ENCODE measurements at regions not wholly inside any gene's neighbourhood (a gene's known extent, or its start where the extent isn't known, plus 50 kb on each side); places are given as distances from the start of the nearest gene placed in this dataset.
"Not testable (repeated sequence)": the region's sequence is repeated elsewhere in the genome, so short reads cannot be mapped to it uniquely, and the experiment has no call there.

DNA sequence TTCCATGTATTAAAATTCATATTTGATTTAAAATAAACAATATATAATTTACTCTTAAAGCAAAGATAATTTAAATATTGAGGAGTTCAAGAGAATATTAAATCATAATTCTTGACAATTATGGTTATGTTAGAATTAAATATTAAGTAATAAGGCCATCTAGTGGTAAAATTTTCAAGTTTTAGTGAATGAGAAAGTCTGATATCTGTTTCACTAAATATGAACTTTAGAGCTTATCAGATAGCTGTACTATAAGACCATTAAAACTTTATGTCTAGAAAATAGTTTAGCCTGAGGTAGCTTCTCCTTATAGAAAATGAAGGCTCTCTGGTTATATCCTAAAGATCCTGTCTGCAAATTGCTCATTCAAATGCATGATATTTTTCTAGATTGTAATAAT is 152.1 kb upstream of the PRSS12 start:
- not testable (repeated sequence) for DNase-seq (ENCODE audit: low read depth)

DNA sequence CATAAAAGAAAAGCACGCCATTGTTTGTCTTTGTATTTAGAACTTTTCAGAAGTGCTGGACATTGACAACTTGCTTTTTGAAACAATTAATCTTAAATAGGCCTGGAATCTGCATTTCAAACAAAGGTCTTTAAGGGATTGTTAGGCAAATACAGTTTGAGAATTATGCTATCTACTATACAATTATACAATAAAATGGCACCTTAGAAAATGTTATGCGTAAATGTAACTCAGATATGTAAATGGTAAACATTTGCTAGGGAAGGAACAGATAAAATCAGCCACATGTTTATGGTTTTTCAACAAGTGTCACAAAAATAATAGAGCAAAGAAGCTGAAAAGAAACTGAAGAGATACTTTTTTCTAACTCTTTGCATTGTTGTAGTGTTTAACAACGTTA is 152.7 kb upstream of the PRSS12 start:
- DNase-seq (ENCODE audit: low read depth) = not testable (repeated sequence)

DNA sequence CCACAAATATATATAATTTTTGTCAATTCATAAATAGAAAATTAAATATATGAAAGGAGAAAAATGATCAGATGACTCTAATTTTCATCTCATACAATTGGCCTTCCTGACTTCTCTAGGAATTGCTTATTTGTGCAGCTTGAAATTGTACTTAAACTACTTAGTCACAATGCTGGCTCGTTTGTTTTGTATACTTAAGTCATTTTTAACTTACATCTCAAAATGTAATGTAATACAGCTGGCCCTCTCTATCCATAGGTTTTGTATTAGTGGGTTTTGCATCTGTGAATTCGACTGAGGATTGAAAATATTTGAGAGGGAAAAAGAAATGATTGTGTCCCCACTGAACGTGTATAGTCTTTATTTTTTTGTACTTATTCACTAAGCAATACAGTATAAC is 160.1 kb upstream of the PRSS12 start:
- not testable (repeated sequence) for DNase-seq (ENCODE audit: low read depth)

DNA sequence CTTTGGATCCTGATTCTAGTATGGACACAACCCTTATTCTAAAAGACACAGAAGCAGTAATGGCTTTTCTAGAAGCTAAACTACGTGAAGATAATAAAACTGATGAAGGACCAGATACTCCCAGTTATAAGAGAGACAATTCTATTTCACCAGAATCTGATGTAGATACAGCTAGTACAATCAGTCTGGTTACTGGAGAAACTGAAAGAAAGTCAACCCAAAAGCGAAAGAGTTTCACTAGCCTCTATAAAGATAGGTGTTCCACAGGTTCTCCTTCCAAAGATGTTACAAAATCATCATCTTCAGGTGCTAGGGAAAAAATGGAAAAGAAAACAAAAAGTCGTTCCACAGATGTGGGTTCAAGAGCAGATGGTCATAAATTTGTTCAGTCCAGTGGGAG is 161.5 kb upstream of the PRSS12 start:
- DNase-seq (ENCODE audit: low read depth) = not testable (repeated sequence)

DNA sequence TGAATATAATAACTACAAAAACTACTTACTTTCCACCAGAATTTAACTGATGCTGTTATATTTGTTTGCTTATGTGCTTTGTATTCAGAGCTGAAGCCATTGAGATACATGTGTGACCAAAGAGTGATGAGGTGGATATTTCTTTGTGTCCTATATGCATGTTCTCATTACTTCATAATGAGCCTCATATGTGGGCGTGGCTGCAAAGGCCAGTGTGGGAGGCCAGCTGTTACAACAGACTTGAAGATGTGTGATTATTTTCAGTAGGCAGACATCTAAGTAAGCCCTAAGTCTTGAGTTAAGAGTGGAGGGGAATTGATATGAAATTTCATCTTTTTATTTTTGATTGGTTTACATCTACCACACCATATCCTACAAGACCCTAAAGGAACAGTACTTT is 163.3 kb upstream of the PRSS12 start:
- DNase-seq (ENCODE audit: low read depth) = not testable (repeated sequence)

DNA sequence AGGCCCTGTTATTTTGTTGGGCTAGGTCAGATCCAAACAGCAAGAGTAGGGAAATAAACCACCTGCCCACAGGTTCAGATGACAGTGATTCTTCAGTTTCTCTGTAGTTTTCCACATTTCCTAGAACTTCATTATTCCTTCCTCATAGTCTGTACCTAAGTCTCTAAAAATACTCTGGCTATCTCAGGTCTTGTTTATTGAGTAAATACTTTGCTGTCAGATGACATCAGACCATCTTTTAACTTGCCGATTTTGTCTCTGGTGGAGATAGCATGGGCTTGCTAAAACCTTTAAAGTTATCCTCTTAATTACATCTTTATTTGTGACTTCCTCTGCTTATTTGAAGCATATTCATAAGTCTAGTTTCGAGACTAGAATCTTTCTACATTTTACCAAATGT is 155.1 kb upstream of the METTL14 start:
- not testable (repeated sequence) for DNase-seq (ENCODE audit: low read depth)

DNA sequence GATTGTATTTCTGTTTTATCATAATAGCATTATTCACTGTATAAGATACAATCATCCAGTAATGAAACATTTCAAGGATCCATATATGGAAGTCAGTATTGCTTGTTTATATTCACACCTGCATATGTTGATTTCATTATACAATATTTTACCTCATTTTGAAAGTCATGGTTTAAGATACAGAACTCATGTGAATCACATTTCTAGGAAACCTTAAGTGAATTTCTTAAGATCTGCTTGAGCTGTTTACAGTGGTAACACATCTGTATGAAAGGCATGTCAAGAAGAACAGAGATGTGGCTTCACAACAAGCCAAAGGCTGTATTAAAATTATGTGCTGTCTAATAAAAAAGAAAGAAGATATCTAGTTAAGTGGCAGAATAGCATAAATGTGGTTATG is 153.2 kb upstream of the METTL14 start:
- not testable (repeated sequence) for DNase-seq (ENCODE audit: low read depth)

DNA sequence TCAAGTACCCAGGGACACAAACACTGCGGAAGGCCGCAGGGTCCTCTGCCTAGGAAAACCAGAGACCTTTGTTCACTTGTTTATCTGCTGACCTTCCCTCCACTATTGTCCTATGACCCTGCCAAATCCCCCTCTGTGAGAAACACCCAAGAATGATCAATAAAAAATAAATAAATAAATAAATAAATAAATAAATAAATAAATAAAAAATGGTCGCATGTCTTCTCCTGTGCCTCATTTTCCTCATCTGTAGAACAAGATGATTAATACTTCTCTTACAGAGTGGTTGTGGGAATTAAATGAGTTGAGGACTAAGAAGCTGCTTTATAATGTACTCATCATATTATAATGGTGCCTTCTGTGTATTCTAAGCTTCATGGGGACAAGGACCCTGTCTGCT is 149.4 kb upstream of the METTL14 start:
- DNase-seq (ENCODE audit: low read depth) = not testable (repeated sequence)

DNA sequence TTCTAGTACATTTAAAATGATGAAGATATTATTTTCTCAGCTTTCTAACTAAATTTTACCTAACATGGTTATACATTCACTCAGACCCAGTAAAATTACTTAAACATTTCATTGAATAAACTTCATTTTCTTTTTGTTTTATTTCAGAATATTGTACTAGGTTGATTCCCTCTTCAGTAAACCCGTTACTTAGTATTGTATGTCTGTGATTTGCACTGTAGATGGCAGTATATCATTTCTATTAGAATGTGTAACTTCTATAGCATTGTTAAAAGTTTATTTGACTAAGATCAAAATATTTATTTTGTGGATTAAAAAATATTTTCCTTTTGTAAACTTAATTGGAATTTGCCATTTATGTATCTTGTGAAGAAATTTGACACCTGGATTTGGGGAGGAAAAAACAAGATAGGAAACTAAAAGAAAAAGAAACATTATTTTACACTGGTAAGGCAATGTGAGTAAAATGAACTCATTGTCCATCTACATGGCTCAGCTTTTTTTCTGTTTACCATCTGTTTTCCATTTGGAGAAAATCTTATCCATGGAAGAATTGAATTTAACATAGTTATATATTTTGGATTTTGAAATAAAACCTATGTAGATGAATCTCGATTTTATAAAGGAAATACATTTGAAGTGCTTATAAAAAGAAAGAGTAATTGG is 145.6 kb upstream of the METTL14 start:
- not testable (repeated sequence) for DNase-seq (ENCODE audit: low read depth)

DNA sequence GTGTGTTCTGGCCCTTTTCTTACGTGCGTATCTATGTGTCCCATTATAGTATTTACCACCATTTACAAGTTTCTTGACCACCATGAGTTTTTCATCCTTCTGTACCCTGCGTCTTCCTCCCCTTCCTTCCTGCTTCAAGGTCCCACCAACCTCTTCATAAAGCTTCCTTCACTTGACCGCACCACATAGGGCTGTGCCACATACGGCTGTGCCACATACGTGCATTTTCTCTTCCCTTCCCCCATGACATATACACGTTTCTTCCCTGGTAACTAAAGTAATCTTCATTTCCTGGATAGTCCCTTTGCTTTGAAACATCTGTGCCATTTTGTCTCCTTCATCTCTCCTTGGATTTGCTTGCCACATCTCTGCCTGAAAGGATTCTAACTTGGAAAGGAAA is 128.6 kb upstream of the METTL14 start:
- not testable (repeated sequence) for DNase-seq (ENCODE audit: low read depth)

DNA sequence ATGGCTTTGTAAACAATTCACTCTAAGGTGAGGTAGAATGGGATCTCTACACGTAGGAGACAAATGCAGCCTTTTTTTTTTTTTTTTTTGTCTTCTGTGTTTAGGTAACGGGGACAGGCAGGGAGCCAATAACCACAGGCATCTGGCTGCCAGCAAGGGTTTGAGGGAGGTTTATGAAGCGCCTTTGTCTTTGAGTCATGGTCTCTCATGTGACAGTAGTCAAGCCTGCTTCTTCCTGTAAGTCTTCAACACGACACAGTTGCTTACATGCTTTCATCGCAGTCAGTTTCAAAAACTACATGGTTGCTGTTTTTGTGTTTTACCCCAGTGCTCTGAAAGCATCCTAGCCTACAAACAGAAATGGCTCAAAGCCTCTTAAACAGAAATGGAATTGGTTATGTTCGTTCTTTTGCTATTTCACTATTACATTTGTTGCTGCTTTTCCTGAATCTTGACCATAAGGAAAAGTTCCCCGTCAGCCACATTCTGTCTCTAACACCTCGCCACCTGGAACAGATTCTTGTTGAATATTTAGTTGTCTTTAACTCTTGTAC is 127.8 kb upstream of the METTL14 start:
- no peak for DNase-seq (ENCODE audit: low read depth)

DNA sequence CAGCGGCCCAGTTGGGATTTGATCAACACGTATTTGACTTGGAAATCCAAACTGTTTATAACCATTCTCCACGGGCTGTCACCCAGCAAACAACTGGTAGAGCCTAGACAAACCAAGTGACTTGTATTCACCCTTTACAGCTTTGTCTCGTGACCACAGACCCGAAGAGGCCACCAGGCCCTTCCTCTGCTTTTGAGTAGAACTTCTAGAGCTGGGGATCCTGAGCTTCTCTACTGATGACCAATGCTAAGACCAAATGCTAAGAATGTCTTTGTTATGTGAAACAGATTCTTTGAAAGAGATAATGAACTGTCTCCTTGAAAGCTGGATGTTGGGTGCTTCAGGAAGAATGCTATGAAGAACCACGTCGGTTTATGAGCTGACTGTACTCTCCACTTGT is 127.0 kb upstream of the METTL14 start:
- DNase-seq (ENCODE audit: low read depth) = not testable (repeated sequence)

DNA sequence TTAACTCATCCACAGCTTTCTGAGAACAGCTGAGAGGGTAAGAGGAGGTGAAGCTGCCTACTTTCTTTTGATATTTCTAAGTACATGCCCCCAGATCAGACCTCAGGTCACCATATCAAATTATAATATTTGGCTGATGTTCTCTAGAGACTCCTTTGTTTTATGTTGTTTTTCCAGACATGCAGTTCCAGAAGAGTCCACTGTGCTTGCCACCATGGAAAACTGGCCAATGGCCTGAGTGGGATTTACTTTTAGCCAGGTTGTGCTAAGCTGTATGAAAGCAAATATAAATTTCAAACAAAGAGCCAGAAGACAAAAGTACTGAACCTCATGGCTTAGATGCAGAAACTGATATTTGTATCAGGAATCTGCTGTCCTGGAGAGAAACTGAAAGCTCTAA is 123.6 kb upstream of the METTL14 start:
- DNase-seq (ENCODE audit: low read depth) = not testable (repeated sequence)

DNA sequence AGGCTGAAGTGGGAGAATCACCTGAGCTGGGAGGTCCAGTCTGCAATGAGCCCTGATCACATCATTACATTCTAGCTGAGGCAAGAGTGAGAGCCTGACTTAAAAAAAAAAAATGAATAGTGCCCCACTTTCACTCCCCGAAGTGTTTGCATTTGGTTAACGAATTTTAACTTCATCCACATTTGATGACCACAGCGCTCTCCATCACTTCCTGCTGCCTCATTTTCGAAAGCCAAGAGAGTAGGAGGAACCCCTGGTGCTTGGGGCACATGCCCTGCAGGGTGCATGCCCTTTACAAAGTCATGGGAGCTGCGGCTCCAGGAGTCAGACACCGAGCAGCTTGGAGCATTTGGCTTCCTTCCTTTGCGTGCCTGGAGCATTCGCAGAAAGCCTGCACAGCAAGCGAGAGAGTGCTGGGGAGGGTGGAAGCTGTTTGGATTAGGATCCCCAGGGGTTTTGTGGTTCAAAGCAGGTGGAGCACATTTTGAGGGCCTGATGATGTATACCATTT is 119.1 kb upstream of the METTL14 start:
- not testable (repeated sequence) for DNase-seq (ENCODE audit: low read depth)

DNA sequence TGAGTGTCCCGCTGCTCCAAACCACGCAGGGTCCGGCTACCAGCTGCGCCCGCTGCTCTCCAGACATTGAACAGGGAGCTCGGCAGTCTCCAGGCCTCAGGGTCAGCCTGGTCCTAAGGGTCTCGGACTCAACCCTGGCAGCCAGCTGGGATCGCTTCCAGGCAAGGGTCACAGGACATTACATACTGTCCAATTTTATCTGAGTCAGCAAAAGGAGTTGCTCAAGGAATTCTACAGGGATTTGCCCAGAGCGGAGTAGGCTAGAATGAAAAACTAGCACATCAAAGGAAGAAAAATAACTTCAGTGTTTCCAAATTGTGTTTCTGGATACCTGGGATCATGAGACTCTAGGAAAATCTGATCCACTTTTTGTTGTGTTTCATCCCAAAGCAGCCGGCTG is 112.2 kb upstream of the METTL14 start:
- DNase-seq (ENCODE audit: low read depth) = not testable (repeated sequence)

DNA sequence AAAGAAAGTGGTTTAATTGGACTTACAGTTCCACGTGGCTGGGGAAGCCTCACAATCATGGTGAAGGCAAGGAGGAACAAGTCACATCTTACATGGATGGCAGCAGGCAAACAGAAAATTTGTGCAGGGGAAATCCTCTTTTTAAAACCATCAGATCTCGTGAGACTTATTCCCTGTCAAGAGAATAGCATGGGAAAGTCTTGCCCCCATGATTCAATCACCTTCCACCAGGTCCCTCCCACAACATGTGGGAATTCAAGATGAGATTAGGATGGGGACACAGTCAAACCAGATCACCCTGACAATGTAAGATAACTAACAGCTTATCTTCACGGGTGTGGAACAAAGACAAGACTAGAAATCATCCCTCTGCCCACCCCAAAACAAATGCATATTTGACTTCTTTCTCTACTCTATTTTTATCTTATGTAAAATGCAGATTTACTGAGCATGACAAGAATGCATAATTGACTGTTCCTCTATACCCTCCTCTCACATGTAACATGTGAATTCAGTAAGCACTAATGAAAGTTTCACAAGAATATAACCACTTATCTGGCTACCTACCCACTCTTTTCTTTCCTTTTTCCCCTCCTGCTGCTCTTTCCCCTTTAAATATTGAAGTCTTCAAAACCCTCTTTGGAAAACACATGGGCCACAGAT is 110.8 kb upstream of the METTL14 start:
- not testable (repeated sequence) for DNase-seq (ENCODE audit: low read depth)

DNA sequence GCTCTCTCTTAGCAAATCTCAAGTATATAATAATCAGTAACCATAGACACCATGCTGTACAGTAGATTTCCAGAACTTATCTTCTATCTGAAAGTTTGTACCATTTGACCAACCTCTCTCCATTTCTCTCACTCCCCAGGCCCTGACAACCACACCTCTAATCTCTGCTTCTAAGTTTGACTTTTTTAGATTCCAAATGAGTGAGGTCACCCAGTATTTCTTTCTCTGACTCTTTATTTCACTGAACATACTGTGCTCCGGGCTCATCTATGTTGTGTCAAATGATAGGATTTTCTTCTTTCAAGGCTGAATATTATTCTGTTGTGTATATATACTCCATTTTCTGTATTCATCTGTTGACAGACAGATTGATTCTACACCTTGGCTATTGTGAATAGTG is 110.1 kb upstream of the METTL14 start:
- not testable (repeated sequence) for DNase-seq (ENCODE audit: low read depth)

DNA sequence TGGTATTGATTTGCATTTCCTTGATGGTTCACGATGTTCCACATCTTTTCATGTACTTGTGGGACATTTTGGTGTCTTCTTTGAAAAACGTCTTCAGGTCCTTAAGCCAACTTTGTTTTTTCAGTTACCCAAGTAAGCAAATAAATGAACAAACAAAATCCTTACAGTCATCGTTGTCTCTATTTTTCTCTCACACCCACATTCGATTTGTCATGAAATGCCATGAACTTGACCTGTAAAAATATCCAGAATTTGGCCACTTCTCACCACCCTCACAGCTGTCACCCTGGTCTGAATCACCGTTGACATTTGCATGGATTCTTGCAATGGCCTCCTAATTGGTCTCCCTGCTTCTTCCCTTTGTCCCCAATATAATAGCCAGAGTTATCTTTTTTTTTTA is 109.5 kb upstream of the METTL14 start:
- DNase-seq (ENCODE audit: low read depth) = not testable (repeated sequence)

DNA sequence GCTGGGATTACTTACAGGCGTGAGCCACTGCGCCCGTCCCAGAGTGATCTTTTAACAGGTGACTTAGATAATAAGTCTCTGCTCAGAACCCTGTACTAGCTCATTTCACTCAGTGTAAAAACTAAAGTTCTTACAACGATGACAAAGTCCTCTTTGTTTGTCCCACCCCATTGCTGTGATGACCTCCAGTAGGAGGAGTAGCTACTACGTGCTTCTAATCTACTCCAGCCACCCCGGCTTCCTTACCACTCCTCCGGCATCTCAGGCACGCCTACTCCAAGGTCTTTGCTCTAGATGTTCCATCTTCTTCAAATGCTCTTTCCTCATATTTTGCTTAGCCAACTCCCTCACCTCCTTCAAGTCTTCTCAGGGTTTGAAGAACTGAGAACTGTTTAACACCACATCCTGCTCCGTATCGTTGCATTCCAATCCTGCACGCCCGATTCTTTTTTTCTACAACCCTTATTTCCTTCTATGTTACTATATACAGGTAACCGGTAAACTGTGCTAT is 108.4 kb upstream of the METTL14 start:
- DNase-seq (ENCODE audit: low read depth) = not testable (repeated sequence)

DNA sequence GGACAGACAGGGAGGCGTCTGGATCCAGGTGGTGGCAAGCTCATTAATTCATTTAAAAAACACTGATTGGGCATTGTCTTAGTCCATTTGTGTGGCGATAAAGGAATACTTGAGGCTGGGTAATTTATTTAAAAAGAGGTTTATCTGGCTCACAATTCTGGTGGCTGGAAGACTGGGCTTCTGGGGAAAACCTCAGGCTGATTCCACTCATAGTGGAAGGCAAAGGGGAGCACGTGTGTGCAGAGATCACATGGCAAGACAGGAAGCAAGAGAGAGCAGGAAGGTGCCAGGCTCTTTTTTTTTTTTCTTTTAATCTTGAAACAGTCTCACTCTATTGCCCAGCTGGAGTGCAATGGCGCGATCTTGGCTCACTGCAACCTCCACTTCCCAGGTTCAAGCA is 100.2 kb upstream of the METTL14 start:
- DNase-seq (ENCODE audit: low read depth) = no peak

DNA sequence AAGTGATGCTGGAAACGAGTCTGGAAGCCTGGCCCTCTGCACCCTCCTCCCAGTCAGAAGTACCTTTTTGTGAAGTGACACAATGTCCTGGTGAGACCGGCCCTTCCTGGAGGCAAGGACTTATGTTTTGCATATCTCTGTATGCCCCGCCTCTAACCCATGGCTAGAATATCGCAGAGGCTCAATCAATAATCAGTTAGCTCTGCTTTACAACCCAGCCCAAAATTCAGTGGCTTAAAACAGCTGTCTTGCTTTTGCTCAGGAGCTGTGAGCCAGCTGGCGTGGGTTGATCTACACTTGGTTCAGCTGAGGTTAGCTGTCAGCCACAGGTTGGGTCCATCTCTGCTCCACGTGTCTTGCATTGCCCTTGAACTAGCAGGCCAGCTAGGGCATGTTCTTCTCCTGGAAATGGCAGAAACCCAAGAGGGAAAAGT is 98.8 kb upstream of the METTL14 start:
- DNase-seq (ENCODE audit: low read depth) = no peak

DNA sequence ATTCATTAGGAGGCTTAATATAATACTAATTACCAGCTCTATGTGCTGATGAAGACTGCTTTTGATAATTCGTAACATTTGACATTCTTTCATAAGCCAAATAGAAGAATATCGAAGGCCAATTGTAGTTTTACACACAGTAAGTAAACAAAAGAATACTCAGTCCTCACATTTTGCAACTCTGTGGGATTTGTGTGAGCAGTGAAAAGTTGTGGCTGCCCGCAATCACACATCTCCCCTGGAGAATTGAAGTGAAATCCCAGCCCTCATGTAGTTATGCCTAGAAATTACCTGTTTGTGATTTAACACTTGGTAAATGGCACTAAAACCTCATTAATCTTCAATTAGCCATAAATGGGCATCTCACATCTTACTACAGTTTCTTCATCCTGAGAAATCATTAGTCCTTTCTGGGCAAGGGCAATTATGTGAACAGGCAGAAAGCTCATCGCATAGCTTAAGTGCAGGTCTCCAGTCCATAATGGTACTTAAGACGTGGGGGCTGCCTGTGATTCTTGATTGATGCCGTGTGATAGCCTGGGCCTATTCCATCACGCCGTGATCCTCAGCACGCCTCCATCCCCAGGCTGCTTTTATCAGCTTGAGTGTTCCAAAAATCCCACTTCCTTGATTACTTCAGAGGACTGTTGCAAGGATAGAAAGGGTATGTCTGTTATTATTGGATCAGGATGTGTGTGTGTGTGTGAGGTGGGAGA is 97.9 kb upstream of the METTL14 start:
- DNase-seq (ENCODE audit: low read depth) = no peak

Data from stimulated activated CD4-positive, alpha-beta T cell treated with anti-CD3 and anti-CD28 coated beads, Interleukin-2, amount 100 ng/mL, for 4 hours (primary cell).